ENCODE measurements at regions not wholly inside any gene's neighbourhood (a gene's known extent, or its start where the extent isn't known, plus 50 kb on each side); places are given as distances from the start of the nearest gene placed in this dataset.

- TF ChIP-seq CTCF (IDR thresholded peaks at IDR 0.05) (no peak), POLR2AphosphoS5 (IDR thresholded peaks at IDR 0.05; ENCODE audit: low read depth, low read length) (no peak), REST (IDR thresholded peaks at IDR 0.05; ENCODE audit: insufficient read depth in 1 of 2, low read depth in 2 of 2, low read length in 1 of 2) (no peak), SIN3A (IDR thresholded peaks at IDR 0.05; ENCODE audit: borderline replicate concordance, insufficient read depth, low read depth, low read length) (no peak), TCF7L2 (IDR thresholded peaks at IDR 0.05; ENCODE audit: low read depth, low read length) (no peak)
Observed at GRCh38 chr17:83014297-83014696, 65.1 kb upstream of the METRNL start.
